ENCODE measurements at regions not wholly inside any gene's neighbourhood (a gene's known extent, or its start where the extent isn't known, plus 50 kb on each side); places are given as distances from the start of the nearest gene placed in this dataset.
"Not testable (repeated sequence)": the region's sequence is repeated elsewhere in the genome, so short reads cannot be mapped to it uniquely, and the experiment has no call there.

GRCh38 chr3:39573392-39573791, 105.9 kb downstream of the MOBP start:
- POLR2A ChIA-PET: no interaction called here
- ATAC-seq (no peak), FAIRE-seq (no peak), DNase-seq (ENCODE audit: low read depth in 1 of 2, low spot score in 1 of 2) (no peak)
- no peak overlapping the region for H3K4me2 ChIP-seq
- CTCF ChIA-PET: interaction anchor here (2.7 kb wide), 1 partner anchor 32 kb away, joined by 8 read pairs; no protein-coding TSS in a partner anchor
- TF ChIP-seq NPAS2 (CRISPR knock-in tag; IDR thresholded peaks at IDR 0.05; ENCODE audit: borderline replicate concordance): no peak
- TF ChIP-seq HDAC2 (IDR thresholded peaks at IDR 0.05): no peak
- no peak for TF ChIP-seq FOSB (CRISPR knock-in tag; IDR thresholded peaks at IDR 0.05)
- no peak for TF ChIP-seq USF2 (IDR thresholded peaks at IDR 0.05)
- H3K4me3 ChIP-seq: no peak overlapping the region
- 36% methylated on average over 9 of the region's 9 CpGs for WGBS (ENCODE audit: missing lambda C conversion rate)
- H3K9me3 ChIP-seq: no peaks in the 10 kb centered on the region
- H3K27ac ChIP-seq: no peak overlapping the region
- H3K4me1 ChIP-seq: no peaks in the 10 kb centered on the region

GRCh38 chr3:39577541-39577940, 110.1 kb downstream of the MOBP start:
- POLR2A ChIA-PET: no interaction called here
- DNase-seq (ENCODE audit: low read depth in 1 of 2, low spot score in 1 of 2): no peak
- ATAC-seq: no peak
- TF ChIP-seq HOXA7 (CRISPR knock-in tag; IDR thresholded peaks at IDR 0.05) (no peak), ATOH8 (CRISPR knock-in tag; IDR thresholded peaks at IDR 0.05; ENCODE audit: low read depth) (no peak), JUNB (IDR thresholded peaks at IDR 0.05) (no peak), HMGXB4 (CRISPR knock-in tag; IDR thresholded peaks at IDR 0.05; ENCODE audit: borderline replicate concordance) (no peak), MAX (IDR thresholded peaks at IDR 0.05) (no peak), CHD2 (IDR thresholded peaks at IDR 0.05; ENCODE audit: low read length, partially characterized antibody) (no peak), SREBF2 (IDR thresholded peaks at IDR 0.05) (no peak), KDM5A (IDR thresholded peaks at IDR 0.05) (no peak), KDM1A (IDR thresholded peaks at IDR 0.05; ENCODE audit: low read depth) (no peak), HDAC2 (IDR thresholded peaks at IDR 0.05) (no peak), NR3C1 (IDR thresholded peaks at IDR 0.05) (no peak), HEYL (CRISPR knock-in tag; IDR thresholded peaks at IDR 0.05) (no peak)
- 46% methylated on average over 6 of the region's 6 CpGs for WGBS (ENCODE audit: missing lambda C conversion rate)
- CTCF ChIA-PET: no interaction called here
- Histone ChIP-seq H3K4me1 (no peaks in the 10 kb centered on the region), H3K4me3 (no peak overlapping the region), H3K9me3 (no peaks in the 10 kb centered on the region), H3K27ac (no peak overlapping the region), H3K4me2 (no peak overlapping the region)
- FAIRE-seq: no peak

- 26% methylated on average over 4 of the region's 4 CpGs for WGBS (ENCODE audit: missing lambda C conversion rate)
- H3K4me3 ChIP-seq; H3K4me1 ChIP-seq; POLR2A ChIA-PET; FAIRE-seq; H3K4me2 ChIP-seq; DNase-seq (ENCODE audit: low read depth in 1 of 2, low spot score in 1 of 2); CTCF ChIA-PET; ATAC-seq; H3K27ac ChIP-seq; H3K9me3 ChIP-seq: not testable (repeated sequence)
Observed at GRCh38 chr3:39586215-39586614, 118.7 kb downstream of the MOBP start.

- CTCF ChIA-PET: no interaction called here
- Histone ChIP-seq H3K27ac (no peak overlapping the region), H3K4me1 (no peaks in the 10 kb centered on the region), H3K9me3 (no peaks in the 10 kb centered on the region), H3K4me2 (no peak overlapping the region), H3K4me3 (no peak overlapping the region)
- DNase-seq (ENCODE audit: low read depth in 1 of 2, low spot score in 1 of 2) (no peak), FAIRE-seq (no peak), ATAC-seq (no peak)
- WGBS (ENCODE audit: missing lambda C conversion rate): 34% methylated on average over 1 of the region's 1 CpG
- POLR2A ChIA-PET: no interaction called here
- no peak for TF ChIP-seq POLR2AphosphoS2 (conservative IDR thresholded peaks at IDR 0.05; ENCODE audit: low read length)
- no peak for TF ChIP-seq SMC3 (IDR thresholded peaks at IDR 0.05)
- no peak for TF ChIP-seq RNF2 (IDR thresholded peaks at IDR 0.05; ENCODE audit: borderline replicate concordance, low read depth)
- TF ChIP-seq CBX8 (IDR thresholded peaks at IDR 0.05): no peak
- no peak for TF ChIP-seq NFE2L2 (conservative IDR thresholded peaks at IDR 0.05; ENCODE audit: low read length)
- TF ChIP-seq HMGXB4 (CRISPR knock-in tag; IDR thresholded peaks at IDR 0.05; ENCODE audit: borderline replicate concordance): no peak
- TF ChIP-seq CEBPB (IDR thresholded peaks at IDR 0.05): no peak
- no peak for TF ChIP-seq ELK1 (IDR thresholded peaks at IDR 0.05; ENCODE audit: low read depth, low read length)
- no peak for TF ChIP-seq HOXB5 (CRISPR knock-in tag; IDR thresholded peaks at IDR 0.05)
- no peak for TF ChIP-seq CHD2 (IDR thresholded peaks at IDR 0.05; ENCODE audit: low read length, partially characterized antibody)
- no peak for TF ChIP-seq CTCF (IDR thresholded peaks at IDR 0.05)
Observed at GRCh38 chr3:39587113-39587512, 119.6 kb downstream of the MOBP start.

Measured in A549 (cell line).